Trophoblast cell (in vitro differentiated cells and primary cell): ENCODE measurements at regions not wholly inside any gene's neighbourhood (a gene's known extent, or its start where the extent isn't known, plus 50 kb on each side); places are given as distances from the start of the nearest gene placed in this dataset.
"Not testable (repeated sequence)": the region's sequence is repeated elsewhere in the genome, so short reads cannot be mapped to it uniquely, and the experiment has no call there.

Source experiments
- DNase-seq, 2 donors: peaks; one replicate each; pipeline ENCODE4 v3.0.0-alpha.2; 2016
- H2AFZ ChIP-seq: 2 replicates; pipeline ENCODE4 v1.6.1; 2013; ENCODE audit warnings: low read length, moderate library complexity, mild to moderate bottlenecking; ENCODE audit not compliant: insufficient read depth, poor library complexity
- H2AK5ac ChIP-seq: 2 replicates; pipeline ENCODE4 v1.6.1; 2013; ENCODE audit warnings: mild to moderate bottlenecking, low read length
- H2BK120ac ChIP-seq: 2 replicates; pipeline ENCODE4 v1.6.1; 2013; ENCODE audit warnings: low read length, mild to moderate bottlenecking, moderate library complexity; ENCODE audit not compliant: insufficient read depth, poor library complexity
- H2BK12ac ChIP-seq: 2 replicates; pipeline ENCODE4 v1.6.1; 2013; ENCODE audit warnings: mild to moderate bottlenecking, low read length, moderate library complexity
- H2BK5ac ChIP-seq: 2 replicates; pipeline ENCODE4 v1.6.1; 2013; ENCODE audit warnings: low read length, low read depth, moderate library complexity, mild to moderate bottlenecking; ENCODE audit not compliant: poor library complexity
- H3K14ac ChIP-seq: 2 replicates; pipeline ENCODE4 v1.6.1; 2013; ENCODE audit warnings: mild to moderate bottlenecking, low read length
- H3K18ac ChIP-seq: 2 replicates; pipeline ENCODE4 v1.6.1; 2013; ENCODE audit warnings: mild to moderate bottlenecking, low read length
- H3K23ac ChIP-seq: 2 replicates; pipeline ENCODE4 v1.6.1; 2013; ENCODE audit warnings: low read length
- H3K27ac ChIP-seq: 2 replicates; pipeline ENCODE4 v1.5.1; 2013; ENCODE audit warnings: low read depth, mild to moderate bottlenecking, inconsistent platforms, low read length, moderate library complexity
- H3K27me3 ChIP-seq: 2 replicates; pipeline ENCODE4 v1.6.1; 2013; ENCODE audit warnings: inconsistent platforms, mild to moderate bottlenecking, low read length, moderate library complexity; ENCODE audit not compliant: insufficient read depth
- H3K36me3 ChIP-seq, 2 experiments: 1 replicate in 1 of 2; 2 replicates in 1 of 2; pipeline ENCODE4 v1.6.1; 2013; ENCODE audit warnings: low read length in 2 of 2, mild to moderate bottlenecking in 2 of 2, moderate library complexity in 1 of 2; ENCODE audit not compliant: insufficient read depth in 2 of 2, control insufficient read depth in 1 of 2
- H3K4ac ChIP-seq: 2 replicates; pipeline ENCODE4 v1.6.1; 2013; ENCODE audit warnings: low read depth, mild to moderate bottlenecking, low read length, moderate library complexity
- H3K4me1 ChIP-seq, 2 experiments: 1 replicate in 1 of 2; 2 replicates in 1 of 2; pipeline ENCODE4 v1.6.1; 2013; ENCODE audit warnings: low read length in 2 of 2, mild to moderate bottlenecking in 2 of 2, moderate library complexity in 1 of 2; ENCODE audit not compliant: insufficient read depth in 2 of 2, control insufficient read depth in 1 of 2
- H3K4me2 ChIP-seq: 2 replicates; pipeline ENCODE4 v1.6.1; 2013; ENCODE audit warnings: inconsistent platforms, mild to moderate bottlenecking, low read length, moderate library complexity
- H3K4me3 ChIP-seq: 2 replicates; pipeline ENCODE4 v1.5.1; 2013; ENCODE audit warnings: mild to moderate bottlenecking, low read depth, low read length, inconsistent platforms
- H3K79me1 ChIP-seq: one replicate; pipeline ENCODE4 v1.6.1; 2013; ENCODE audit warnings: low read length
- H3K79me2 ChIP-seq: 2 replicates; pipeline ENCODE4 v1.6.1; 2013; ENCODE audit warnings: low read length, mild to moderate bottlenecking; ENCODE audit not compliant: control insufficient read depth, insufficient read depth, poor library complexity
- H3K9ac ChIP-seq: 2 replicates; pipeline ENCODE4 v1.6.1; 2013; ENCODE audit warnings: mild to moderate bottlenecking, low read length
- H3K9me3 ChIP-seq: 2 replicates; pipeline ENCODE4 v1.6.1; 2013; ENCODE audit warnings: low read depth, mild to moderate bottlenecking, control low read depth, inconsistent platforms, low read length; ENCODE audit not compliant: insufficient read depth
- H4K12ac ChIP-seq: 2 replicates; pipeline ENCODE4 v1.6.1; 2013; ENCODE audit warnings: low read depth, mild to moderate bottlenecking, low read length, moderate library complexity
- H4K8ac ChIP-seq: 2 replicates; pipeline ENCODE4 v1.6.1; 2013; ENCODE audit warnings: low read depth, mild to moderate bottlenecking, low read length, moderate library complexity
- H4K91ac ChIP-seq: one replicate; pipeline ENCODE4 v1.6.1; 2013; ENCODE audit warnings: low read depth, mild to moderate bottlenecking, low read length, moderate library complexity
- WGBS: extraction: QIAGEN DNeasy Blood & Tissue Kit; methylation state at CpG from one replicate; pipeline ENCODE4 v1.1.7; 2013; ENCODE audit warnings: missing lambda C conversion rate; ENCODE audit not compliant: insufficient read length, insufficient coverage; ENCODE audit errors: extremely low coverage; 5-methylcytosine and 5-hydroxymethylcytosine counted together

GRCh38 chr16:77114361-77114760, 76.6 kb upstream of the MON1B start:
- not testable (repeated sequence) for H3K4me2 ChIP-seq, H2BK120ac ChIP-seq, H3K9ac ChIP-seq, H3K4me3 ChIP-seq, DNase-seq, H3K27me3 ChIP-seq, H3K14ac ChIP-seq, H3K36me3 ChIP-seq, H3K79me1 ChIP-seq, H3K4ac ChIP-seq, H3K27ac ChIP-seq, H3K4me1 ChIP-seq, H2AFZ ChIP-seq, H3K18ac ChIP-seq, H2BK5ac ChIP-seq, H2AK5ac ChIP-seq, H4K91ac ChIP-seq, H4K8ac ChIP-seq, H2BK12ac ChIP-seq, H3K9me3 ChIP-seq, H4K12ac ChIP-seq, H3K23ac ChIP-seq, H3K79me2 ChIP-seq
- WGBS, result no CpG with 5 or more reads among the region's 4 CpGs

GRCh38 chr16:77116856-77117255, 74.1 kb upstream of the MON1B start:
- H2BK12ac ChIP-seq, result no peak overlapping the region
- no peak overlapping the region for H3K4me3 ChIP-seq
- no peak overlapping the region for H2BK5ac ChIP-seq
- no peak overlapping the region for H2AFZ ChIP-seq
- no peak overlapping the region for H3K27ac ChIP-seq
- H3K14ac ChIP-seq, result no peak overlapping the region
- no peak overlapping the region for H4K8ac ChIP-seq
- no peak overlapping the region for H3K4ac ChIP-seq
- H3K36me3 ChIP-seq, result no peaks in the 10 kb centered on the region
- no peak overlapping the region for H3K23ac ChIP-seq
- WGBS, result no CpG with 5 or more reads among the region's 2 CpGs
- no peak overlapping the region for H4K12ac ChIP-seq
- no peaks in the 10 kb centered on the region for H3K79me1 ChIP-seq
- H2AK5ac ChIP-seq, result no peak overlapping the region
- no peaks in the 10 kb centered on the region for H3K9me3 ChIP-seq
- no peak overlapping the region for H2BK120ac ChIP-seq
- no peaks in the 10 kb centered on the region for H3K27me3 ChIP-seq
- no peaks in the 10 kb centered on the region for H3K4me1 ChIP-seq
- H3K79me2 ChIP-seq, result no peaks in the 10 kb centered on the region
- H3K4me2 ChIP-seq, result no peak overlapping the region
- no peak overlapping the region for H3K18ac ChIP-seq
- DNase-seq, result no peak
- H3K9ac ChIP-seq, result no peak overlapping the region
- no peak overlapping the region for H4K91ac ChIP-seq

GRCh38 chr16:77117707-77118106, 73.3 kb upstream of the MON1B start:
- Histone ChIP-seq H4K8ac (no peak overlapping the region), H2BK120ac (no peak overlapping the region), H3K4me3 (no peak overlapping the region), H3K27ac (no peak overlapping the region), H3K4ac (no peak overlapping the region), H4K12ac (no peak overlapping the region), H2AFZ (no peak overlapping the region), H3K9me3 (no peaks in the 10 kb centered on the region), H3K79me2 (no peaks in the 10 kb centered on the region), H3K4me2 (no peak overlapping the region), H3K14ac (no peak overlapping the region), H3K4me1 (no peaks in the 10 kb centered on the region), H2BK12ac (no peak overlapping the region), H2BK5ac (no peak overlapping the region), H3K23ac (no peak overlapping the region), H3K36me3 (no peaks in the 10 kb centered on the region), H3K79me1 (no peaks in the 10 kb centered on the region), H3K18ac (no peak overlapping the region), H4K91ac (no peak overlapping the region), H2AK5ac (no peak overlapping the region), H3K9ac (no peak overlapping the region), H3K27me3 (no peaks in the 10 kb centered on the region)
- DNase-seq, result peak; percentile 29 to 62
- no CpG with 5 or more reads among the region's 3 CpGs for WGBS

GRCh38 chr16:77131398-77131797, 59.6 kb upstream of the MON1B start:
- Histone ChIP-seq H3K27me3 (no peaks in the 10 kb centered on the region), H3K79me2 (no peaks in the 10 kb centered on the region), H4K91ac (no peak overlapping the region), H3K9me3 (no peaks in the 10 kb centered on the region), H3K23ac (no peak overlapping the region), H2AFZ (no peak overlapping the region), H3K4ac (no peak overlapping the region), H3K4me3 (no peak overlapping the region), H4K8ac (no peak overlapping the region), H3K79me1 (no peaks in the 10 kb centered on the region), H3K18ac (no peak overlapping the region), H2BK5ac (no peak overlapping the region), H3K36me3 (no peaks in the 10 kb centered on the region), H3K27ac (no peak overlapping the region), H2AK5ac (no peak overlapping the region), H4K12ac (no peak overlapping the region), H3K4me2 (no peak overlapping the region), H3K4me1 (no peaks in the 10 kb centered on the region), H2BK120ac (no peak overlapping the region), H3K9ac (no peak overlapping the region), H2BK12ac (no peak overlapping the region), H3K14ac (no peak overlapping the region)
- WGBS, result no CpG with 5 or more reads among the region's 2 CpGs
- no peak for DNase-seq
